ENCODE measurements at regions not wholly inside any gene's neighbourhood (a gene's known extent, or its start where the extent isn't known, plus 50 kb on each side); places are given as distances from the start of the nearest gene placed in this dataset.

GRCh38 chr14:37791384-37792036 is 196.1 kb downstream of the TTC6 start:
- no peaks in the 10 kb centered on the region for H3K36me3 Mint-ChIP-seq
- no peaks in the 10 kb centered on the region for H3K36me3 ChIP-seq (ENCODE audit: control insufficient read depth, insufficient read depth, low read length)
- H3K27ac Mint-ChIP-seq, result no peak overlapping the region
- H3K27ac ChIP-seq (ENCODE audit: insufficient read depth, low read length, poor library complexity, severe bottlenecking), result no peak overlapping the region
- ATAC-seq (ENCODE audit: low read depth in 2 of 2) (no peak), DNase-seq (no peak)
- no peaks in the 10 kb centered on the region for H3K27me3 ChIP-seq (ENCODE audit: control insufficient read depth, insufficient read depth, low read length)
- no peak overlapping the region for H3K4me3 Mint-ChIP-seq
- no peaks in the 10 kb centered on the region for H3K4me1 ChIP-seq (ENCODE audit: control insufficient read depth, insufficient read depth, low read length, poor library complexity, severe bottlenecking)
- H3K9me3 Mint-ChIP-seq, result peaks cover 0 to 3% (median 0%) of the 10 kb centered on the region in 7 donors
- no peak overlapping the region for H3K4me3 ChIP-seq (ENCODE audit: low read depth, low read length)
- H3K9me3 ChIP-seq (ENCODE audit: control insufficient read depth in 2 of 2, low read length in 2 of 2), result no peaks in the 10 kb centered on the region
- H3K4me1 Mint-ChIP-seq, result no peaks in the 10 kb centered on the region
- H3K27me3 Mint-ChIP-seq, result peaks cover 8% of the 10 kb centered on the region

- ATAC-seq (ENCODE audit: low read depth in 2 of 2), result no peak
- H3K4me3 Mint-ChIP-seq, result no peak overlapping the region
- no peaks in the 10 kb centered on the region for H3K27me3 ChIP-seq (ENCODE audit: control insufficient read depth, insufficient read depth, low read length)
Observed at GRCh38 chr14:37792124-37792523, 196.7 kb downstream of the TTC6 start.

GRCh38 chr14:37796703-37797416 is 201.4 kb downstream of the TTC6 start:
- peaks cover 0 to 7% (median 1%) of the 10 kb centered on the region in 7 donors for H3K9me3 Mint-ChIP-seq
- Histone ChIP-seq H3K36me3 (ENCODE audit: control insufficient read depth, insufficient read depth, low read length) (no peaks in the 10 kb centered on the region), H3K9me3 (ENCODE audit: control insufficient read depth in 2 of 2, low read length in 2 of 2) (no peaks in the 10 kb centered on the region), H3K4me3 (ENCODE audit: low read depth, low read length) (no peak overlapping the region), H3K27ac (ENCODE audit: insufficient read depth, low read length, poor library complexity, severe bottlenecking) (no peak overlapping the region), H3K4me1 (ENCODE audit: control insufficient read depth, insufficient read depth, low read length, poor library complexity, severe bottlenecking) (no peaks in the 10 kb centered on the region), H3K27me3 (ENCODE audit: control insufficient read depth, insufficient read depth, low read length) (no peaks in the 10 kb centered on the region)
- no peak overlapping the region for H3K4me3 Mint-ChIP-seq
- H3K27ac Mint-ChIP-seq, result no peak overlapping the region
- peaks cover 8% of the 10 kb centered on the region for H3K27me3 Mint-ChIP-seq
- H3K4me1 Mint-ChIP-seq, result no peaks in the 10 kb centered on the region
- no peak for ATAC-seq (ENCODE audit: low read depth in 2 of 2)
- DNase-seq, result no peak
- no peaks in the 10 kb centered on the region for H3K36me3 Mint-ChIP-seq

More at GRCh38 chr14:37792124-37792523, 196.7 kb downstream of the TTC6 start:
- Histone ChIP-seq H3K4me3 (ENCODE audit: low read depth, low read length) (no peak overlapping the region), H3K36me3 (ENCODE audit: control insufficient read depth, insufficient read depth, low read length) (no peaks in the 10 kb centered on the region), H3K9me3 (ENCODE audit: control insufficient read depth in 2 of 2, low read length in 2 of 2) (no peaks in the 10 kb centered on the region), H3K27ac (ENCODE audit: insufficient read depth, low read length, poor library complexity, severe bottlenecking) (no peak overlapping the region), H3K4me1 (ENCODE audit: control insufficient read depth, insufficient read depth, low read length, poor library complexity, severe bottlenecking) (no peaks in the 10 kb centered on the region)
- no peak for DNase-seq
- Mint-ChIP-seq H3K27me3 (peaks cover 8% of the 10 kb centered on the region), H3K36me3 (no peaks in the 10 kb centered on the region), H3K4me1 (no peaks in the 10 kb centered on the region), H3K9me3 (peaks cover 0 to 3% (median 0%) of the 10 kb centered on the region in 7 donors), H3K27ac (no peak overlapping the region)

DNA sequence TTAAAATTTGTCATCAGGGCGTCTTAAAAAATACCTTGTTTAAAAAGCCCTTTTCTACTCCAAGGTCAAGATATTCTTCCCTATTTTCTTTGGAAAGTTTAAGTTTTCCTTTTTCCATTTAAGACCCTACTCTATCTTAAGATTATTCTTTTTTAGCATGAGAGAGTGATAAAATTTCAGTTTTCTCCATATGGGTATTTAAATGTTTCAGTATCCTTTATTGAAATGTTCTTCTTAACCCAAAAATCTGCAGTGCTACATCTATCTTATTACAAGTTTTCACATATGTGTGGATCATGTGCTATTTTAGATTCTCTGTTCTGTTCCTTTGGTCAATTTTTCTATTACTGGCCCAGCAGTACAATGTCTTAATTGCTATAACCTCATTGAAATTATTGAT is 202.2 kb downstream of the TTC6 start:
- H3K36me3 Mint-ChIP-seq, result no peaks in the 10 kb centered on the region

GRCh38 chr14:37807722-37808121 is 212.3 kb downstream of the TTC6 start:
- H3K36me3 Mint-ChIP-seq, result no peaks in the 10 kb centered on the region
- H3K27me3 Mint-ChIP-seq, result no peaks in the 10 kb centered on the region
- Histone ChIP-seq H3K27ac (ENCODE audit: insufficient read depth, low read length, poor library complexity, severe bottlenecking) (no peak overlapping the region), H3K4me1 (ENCODE audit: control insufficient read depth, insufficient read depth, low read length, poor library complexity, severe bottlenecking) (no peaks in the 10 kb centered on the region), H3K36me3 (ENCODE audit: control insufficient read depth, insufficient read depth, low read length) (no peaks in the 10 kb centered on the region), H3K27me3 (ENCODE audit: control insufficient read depth, insufficient read depth, low read length) (no peaks in the 10 kb centered on the region), H3K4me3 (ENCODE audit: low read depth, low read length) (no peak overlapping the region), H3K9me3 (ENCODE audit: control insufficient read depth in 2 of 2, low read length in 2 of 2) (no peaks in the 10 kb centered on the region)
- no peaks in the 10 kb centered on the region for H3K9me3 Mint-ChIP-seq
- ATAC-seq (ENCODE audit: low read depth in 2 of 2), result no peak
- H3K4me1 Mint-ChIP-seq, result no peaks in the 10 kb centered on the region
- no peak overlapping the region for H3K27ac Mint-ChIP-seq
- H3K4me3 Mint-ChIP-seq, result no peak overlapping the region
- DNase-seq, result no peak

More for the DNA sequence above, 202.2 kb downstream of the TTC6 start:
- no peak overlapping the region for H3K27ac Mint-ChIP-seq
- H3K4me1 Mint-ChIP-seq, result no peaks in the 10 kb centered on the region
- Histone ChIP-seq H3K36me3 (ENCODE audit: control insufficient read depth, insufficient read depth, low read length) (no peaks in the 10 kb centered on the region), H3K4me1 (ENCODE audit: control insufficient read depth, insufficient read depth, low read length, poor library complexity, severe bottlenecking) (no peaks in the 10 kb centered on the region), H3K27ac (ENCODE audit: insufficient read depth, low read length, poor library complexity, severe bottlenecking) (no peak overlapping the region), H3K27me3 (ENCODE audit: control insufficient read depth, insufficient read depth, low read length) (no peaks in the 10 kb centered on the region), H3K9me3 (ENCODE audit: control insufficient read depth in 2 of 2, low read length in 2 of 2) (no peaks in the 10 kb centered on the region), H3K4me3 (ENCODE audit: low read depth, low read length) (no peak overlapping the region)
- ATAC-seq (ENCODE audit: low read depth in 2 of 2), result no peak
- H3K27me3 Mint-ChIP-seq, result peaks cover 8% of the 10 kb centered on the region
- no peak overlapping the region for H3K4me3 Mint-ChIP-seq
- peaks cover 0 to 7% (median 2%) of the 10 kb centered on the region in 7 donors for H3K9me3 Mint-ChIP-seq
- DNase-seq, result no peak

- H3K4me3 Mint-ChIP-seq, result no peak overlapping the region
- no peaks in the 10 kb centered on the region for H3K4me1 Mint-ChIP-seq
- no peak overlapping the region for H3K4me3 ChIP-seq (ENCODE audit: low read depth, low read length)
- H3K9me3 Mint-ChIP-seq, result peaks cover 0 to 2% (median 0%) of the 10 kb centered on the region in 7 donors
- no peaks in the 10 kb centered on the region for H3K4me1 ChIP-seq (ENCODE audit: control insufficient read depth, insufficient read depth, low read length, poor library complexity, severe bottlenecking)
- no peaks in the 10 kb centered on the region for H3K9me3 ChIP-seq (ENCODE audit: control insufficient read depth in 2 of 2, low read length in 2 of 2)
- H3K27ac ChIP-seq (ENCODE audit: insufficient read depth, low read length, poor library complexity, severe bottlenecking), result no peak overlapping the region
- H3K27ac Mint-ChIP-seq, result no peak overlapping the region
- no peaks in the 10 kb centered on the region for H3K36me3 Mint-ChIP-seq
- no peaks in the 10 kb centered on the region for H3K36me3 ChIP-seq (ENCODE audit: control insufficient read depth, insufficient read depth, low read length)
- ATAC-seq (ENCODE audit: low read depth in 2 of 2), result no peak
- no peaks in the 10 kb centered on the region for H3K27me3 Mint-ChIP-seq
- no peak for DNase-seq
- H3K27me3 ChIP-seq (ENCODE audit: control insufficient read depth, insufficient read depth, low read length), result no peaks in the 10 kb centered on the region
Observed at GRCh38 chr14:37810094-37810801, 214.8 kb downstream of the TTC6 start.

DNA sequence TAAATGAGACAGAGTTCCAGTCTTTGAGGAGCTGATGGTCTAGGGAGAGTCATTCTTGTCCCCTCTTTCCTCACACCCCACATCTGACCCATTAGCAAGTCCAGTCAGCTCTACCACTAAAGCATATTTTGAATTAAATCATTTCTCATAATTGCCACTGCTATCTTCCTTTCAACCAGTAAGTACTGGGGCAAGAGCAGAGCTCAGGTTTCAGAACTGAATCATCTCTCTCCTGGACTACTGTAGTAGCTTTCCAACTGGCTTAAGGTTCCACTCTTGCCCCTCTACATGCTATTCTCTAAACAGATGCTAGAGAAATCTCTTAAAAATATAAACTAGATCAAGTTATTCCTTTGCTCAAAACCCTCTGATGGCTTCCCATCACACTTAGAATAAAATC is 218.3 kb downstream of the TTC6 start:
- H3K9me3 ChIP-seq (ENCODE audit: control insufficient read depth in 2 of 2, low read length in 2 of 2), result no peaks in the 10 kb centered on the region
- peaks cover 0 to 4% (median 0%) of the 10 kb centered on the region in 7 donors for H3K9me3 Mint-ChIP-seq
- H3K27me3 ChIP-seq (ENCODE audit: control insufficient read depth, insufficient read depth, low read length), result no peaks in the 10 kb centered on the region
- no peaks in the 10 kb centered on the region for H3K36me3 ChIP-seq (ENCODE audit: control insufficient read depth, insufficient read depth, low read length)
- no peak overlapping the region for H3K27ac Mint-ChIP-seq
- no peaks in the 10 kb centered on the region for H3K36me3 Mint-ChIP-seq
- no peak overlapping the region for H3K4me3 Mint-ChIP-seq
- no peaks in the 10 kb centered on the region for H3K27me3 Mint-ChIP-seq
- H3K27ac ChIP-seq (ENCODE audit: insufficient read depth, low read length, poor library complexity, severe bottlenecking), result no peak overlapping the region
- DNase-seq (no peak), ATAC-seq (ENCODE audit: low read depth in 2 of 2) (no peak)
- no peaks in the 10 kb centered on the region for H3K4me1 Mint-ChIP-seq
- no peak overlapping the region for H3K4me3 ChIP-seq (ENCODE audit: low read depth, low read length)
- H3K4me1 ChIP-seq (ENCODE audit: control insufficient read depth, insufficient read depth, low read length, poor library complexity, severe bottlenecking), result no peaks in the 10 kb centered on the region

Data from CD4-positive, CD25-positive, alpha-beta regulatory T cell (primary cell).